Nephron progenitor cell (in vitro differentiated cells): ENCODE measurements at regions not wholly inside any gene's neighbourhood (a gene's known extent, or its start where the extent isn't known, plus 50 kb on each side); places are given as distances from the start of the nearest gene placed in this dataset.
"Not testable (repeated sequence)": the region's sequence is repeated elsewhere in the genome, so short reads cannot be mapped to it uniquely, and the experiment has no call there.

Experiments
- DNase-seq: peaks from one replicate; pipeline ENCODE4 v3.0.0; 2021
- H3K27ac Mint-ChIP-seq: 2 replicates; pipeline ENCODE4 v1.8.0; 2021; ENCODE audit warnings: mild to moderate bottlenecking, moderate library complexity, mixed read lengths
- H3K27me3 Mint-ChIP-seq: 2 replicates; pipeline ENCODE4 v1.8.0; 2021; ENCODE audit warnings: mild to moderate bottlenecking, low read depth, mixed read lengths; ENCODE audit not compliant: poor library complexity
- H3K36me3 Mint-ChIP-seq: 2 replicates; pipeline ENCODE4 v1.8.0; 2021; ENCODE audit warnings: low read depth, mixed read lengths
- H3K4me1 Mint-ChIP-seq: 2 replicates; pipeline ENCODE4 v1.8.0; 2021; ENCODE audit warnings: mixed read lengths
- H3K4me3 Mint-ChIP-seq: 2 replicates; pipeline ENCODE4 v1.8.0; 2021; ENCODE audit warnings: mild to moderate bottlenecking, moderate library complexity, mixed read lengths
- H3K9me3 Mint-ChIP-seq: 2 replicates; pipeline ENCODE4 v1.8.0; 2021; ENCODE audit warnings: mild to moderate bottlenecking, moderate library complexity, mixed read lengths
- CTCF ChIP-seq: fragments of 200-600 bp; sonication (generic); IDR thresholded peaks from 2 replicates; pipeline ENCODE4 v1.5.0; 2021; ENCODE audit warnings: antibody characterized with exemption

GRCh38 chr12:124470139-124470538 is 97.3 kb downstream of the NCOR2 start:
- peaks cover 87% of the 10 kb centered on the region for H3K36me3 Mint-ChIP-seq
- no peaks in the 10 kb centered on the region for H3K4me1 Mint-ChIP-seq
- no peak for TF ChIP-seq CTCF
- no peak overlapping the region for H3K4me3 Mint-ChIP-seq
- H3K27me3 Mint-ChIP-seq, result no peaks in the 10 kb centered on the region
- no peak for DNase-seq
- H3K9me3 Mint-ChIP-seq, result peaks cover 64% of the 10 kb centered on the region
- no peak overlapping the region for H3K27ac Mint-ChIP-seq

- H3K4me1 Mint-ChIP-seq, result peaks cover under 1% of the 10 kb centered on the region
- DNase-seq, result no peak
Measured at GRCh38 chr12:124469193-124469888, 98.1 kb downstream of the NCOR2 start.

DNA sequence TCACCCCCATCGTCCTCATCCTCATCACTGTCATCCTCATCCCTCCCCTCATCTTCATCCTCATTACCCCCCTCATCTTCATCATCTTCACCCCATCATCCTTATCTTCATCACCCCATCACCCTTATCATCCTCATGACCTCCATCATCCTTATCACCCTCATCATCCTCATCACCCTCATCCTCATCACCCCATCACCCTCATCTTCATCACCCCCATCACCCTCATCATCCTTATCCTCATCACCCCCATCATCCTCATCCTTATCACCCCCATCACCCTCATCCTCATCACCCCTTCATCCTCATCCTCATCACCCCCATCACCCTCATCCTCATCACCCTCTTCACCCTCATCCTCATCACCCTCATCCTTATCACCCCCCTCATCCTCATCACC is 99.9 kb downstream of the NCOR2 start:
- Mint-ChIP-seq H3K9me3 (peaks cover 54% of the 10 kb centered on the region), H3K36me3 (peaks cover 76% of the 10 kb centered on the region), H3K4me1 (peaks cover 18% of the 10 kb centered on the region)
- H3K27ac Mint-ChIP-seq, DNase-seq, H3K27me3 Mint-ChIP-seq, H3K4me3 Mint-ChIP-seq: not testable (repeated sequence)

More at GRCh38 chr12:124469193-124469888, 98.1 kb downstream of the NCOR2 start:
- Mint-ChIP-seq H3K9me3 (peaks cover 66% of the 10 kb centered on the region), H3K27ac (no peak overlapping the region), H3K27me3 (no peaks in the 10 kb centered on the region), H3K4me3 (no peak overlapping the region), H3K36me3 (peaks cover 87% of the 10 kb centered on the region)
- TF ChIP-seq CTCF, result peak; percentile 46

DNA sequence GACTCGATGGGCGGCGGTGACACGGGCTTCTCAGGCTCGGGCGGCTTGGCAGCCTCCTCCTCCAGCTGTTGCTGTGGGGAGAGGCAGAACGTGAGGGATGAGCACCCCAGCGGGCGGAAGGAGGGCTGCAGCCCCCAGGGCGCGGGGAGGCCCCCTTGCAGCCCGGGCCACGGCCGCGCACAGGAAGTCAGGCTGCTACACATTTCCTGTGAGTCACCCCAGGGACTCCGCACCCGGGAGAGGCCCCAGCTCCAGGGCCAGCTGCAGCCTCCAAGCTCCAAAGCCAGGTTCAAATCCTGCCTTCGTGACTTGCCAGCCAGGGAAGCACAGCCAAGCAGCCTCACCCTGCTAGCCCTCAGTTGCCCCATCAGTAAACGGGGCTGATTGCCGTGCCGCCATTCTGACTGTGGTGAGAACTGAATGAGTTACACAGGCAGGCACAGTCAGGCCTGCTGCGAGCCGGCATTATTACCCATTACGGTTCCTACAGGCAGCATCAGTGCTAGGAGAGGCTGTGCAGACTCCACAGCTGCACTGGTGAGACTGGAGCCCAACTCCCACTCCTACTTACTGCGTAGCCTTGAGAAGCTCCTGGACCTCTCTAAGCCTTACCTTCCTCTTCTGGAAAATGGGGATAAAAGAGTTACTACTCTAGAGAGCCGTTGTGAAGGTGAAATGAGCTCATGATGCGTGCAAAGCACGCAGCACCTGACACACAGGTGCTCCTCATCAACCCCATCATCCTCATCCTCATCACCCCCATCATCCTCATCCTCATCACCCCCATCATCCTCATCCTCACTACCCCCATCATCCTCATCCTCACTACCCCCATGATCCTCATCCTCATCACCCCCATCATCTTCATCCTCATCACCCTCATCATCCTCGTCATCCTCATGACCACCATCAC is 100.9 kb downstream of the NCOR2 start:
- no peak for TF ChIP-seq CTCF
- DNase-seq, result no peak

DNA sequence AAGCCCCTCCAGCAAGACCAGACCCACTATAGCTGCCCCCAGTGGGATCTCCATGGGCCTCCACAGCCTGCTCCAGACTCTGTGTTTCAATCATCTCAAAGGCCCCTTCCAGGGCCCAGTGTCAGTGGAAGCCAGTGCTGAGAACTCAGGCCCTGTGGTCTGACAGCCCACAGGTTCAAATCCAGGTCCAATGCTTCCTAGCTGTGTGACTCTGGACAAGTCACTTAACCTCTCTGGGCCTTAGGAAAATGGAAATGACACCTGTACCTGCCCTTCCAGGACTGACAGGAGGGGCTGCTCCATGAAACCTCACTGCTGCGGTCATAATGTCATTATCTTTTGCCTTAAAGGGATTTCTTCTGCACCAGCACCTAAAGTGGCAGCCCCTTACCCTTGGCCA is 101.9 kb downstream of the NCOR2 start:
- H3K36me3 Mint-ChIP-seq, result peaks cover 63% of the 10 kb centered on the region
- H3K4me3 Mint-ChIP-seq, result no peak overlapping the region
- H3K27ac Mint-ChIP-seq, result no peak overlapping the region

More for the DNA sequence above, 100.9 kb downstream of the NCOR2 start:
- H3K36me3 Mint-ChIP-seq, result peaks cover 71% of the 10 kb centered on the region
- peaks cover 18% of the 10 kb centered on the region for H3K4me1 Mint-ChIP-seq
- H3K27ac Mint-ChIP-seq, result no peak overlapping the region
- H3K27me3 Mint-ChIP-seq, result no peaks in the 10 kb centered on the region
- peaks cover 45% of the 10 kb centered on the region for H3K9me3 Mint-ChIP-seq
- no peak overlapping the region for H3K4me3 Mint-ChIP-seq

More for the DNA sequence above, 101.9 kb downstream of the NCOR2 start:
- peaks cover 18% of the 10 kb centered on the region for H3K4me1 Mint-ChIP-seq
- no peak for TF ChIP-seq CTCF
- no peak for DNase-seq
- no peaks in the 10 kb centered on the region for H3K27me3 Mint-ChIP-seq
- H3K9me3 Mint-ChIP-seq, result peaks cover 38% of the 10 kb centered on the region
